ENCODE measurements at regions not wholly inside any gene's neighbourhood (a gene's known extent, or its start where the extent isn't known, plus 50 kb on each side); places are given as distances from the start of the nearest gene placed in this dataset.
"Not testable (repeated sequence)": the region's sequence is repeated elsewhere in the genome, so short reads cannot be mapped to it uniquely, and the experiment has no call there.

DNA sequence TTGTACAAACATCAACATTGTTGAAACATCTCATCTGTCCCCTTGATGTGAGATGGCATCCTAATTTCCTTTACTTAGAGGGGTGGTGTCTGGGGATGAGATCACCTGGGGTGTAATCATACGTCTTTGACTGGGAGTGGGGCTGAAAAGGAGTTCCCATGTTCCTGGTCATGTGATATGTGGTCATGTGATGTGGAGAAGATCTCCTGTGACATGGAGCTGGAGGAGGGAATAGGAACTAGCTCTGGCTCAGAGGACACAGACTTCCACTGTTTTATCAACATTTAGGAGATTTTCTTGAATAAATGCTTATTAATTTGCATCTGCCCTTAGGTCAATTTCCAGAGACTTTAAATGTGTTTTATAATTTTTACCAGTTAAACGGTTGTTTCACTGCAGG lies 868.6 kb upstream of the TPTE start:
- H3K36me3 Mint-ChIP-seq; H3K27me3 ChIP-seq (ENCODE audit: control insufficient read depth in 2 of 2, insufficient read depth in 2 of 2, low read length in 2 of 2); intact Hi-C loops (cut with micrococcal nuclease); DNase-seq; H3K4me2 ChIP-seq (replicated peaks; ENCODE audit: extremely low read depth, low read length, poor library complexity, severe bottlenecking); H3K79me2 ChIP-seq (ENCODE audit: insufficient read depth, low read length); H3K4me1 Mint-ChIP-seq; H3K4me3 Mint-ChIP-seq; H3K9ac ChIP-seq (ENCODE audit: insufficient read depth, low read length, poor library complexity, severe bottlenecking); H3K27ac ChIP-seq (ENCODE audit: low read depth in 1 of 2, low read length in 2 of 2); H3K27me3 Mint-ChIP-seq (ENCODE audit: low read depth in 3 of 3); H3K4me3 ChIP-seq (replicated peaks in 1 of 3; ENCODE audit: low read depth in 2 of 3, low read length in 3 of 3); H3K27ac Mint-ChIP-seq; H3K4me1 ChIP-seq (ENCODE audit: control insufficient read depth in 1 of 2, insufficient read depth in 2 of 2, low read length in 2 of 2); H3K36me3 ChIP-seq (replicated peaks in 1 of 2; ENCODE audit: control insufficient read depth in 1 of 2, insufficient read depth in 2 of 2, low read length in 2 of 2); H2AFZ ChIP-seq (ENCODE audit: insufficient read depth, low read depth, low read length, poor library complexity, severe bottlenecking); H4K20me1 ChIP-seq (ENCODE audit: insufficient read depth, low read length): not testable (repeated sequence)
- WGBS (ENCODE audit: insufficient coverage), result no CpG with 5 or more reads among the region's 2 CpGs
- peaks cover 18 to 47% of the 10 kb centered on the region in 2 donors for H3K9me3 ChIP-seq (replicated peaks in 1 of 2; ENCODE audit: control insufficient read depth in 1 of 2, insufficient read depth in 1 of 2, low read length in 2 of 2)
- peaks cover 6 to 14% (median 11%) of the 10 kb centered on the region in 7 donors for H3K9me3 Mint-ChIP-seq

DNA sequence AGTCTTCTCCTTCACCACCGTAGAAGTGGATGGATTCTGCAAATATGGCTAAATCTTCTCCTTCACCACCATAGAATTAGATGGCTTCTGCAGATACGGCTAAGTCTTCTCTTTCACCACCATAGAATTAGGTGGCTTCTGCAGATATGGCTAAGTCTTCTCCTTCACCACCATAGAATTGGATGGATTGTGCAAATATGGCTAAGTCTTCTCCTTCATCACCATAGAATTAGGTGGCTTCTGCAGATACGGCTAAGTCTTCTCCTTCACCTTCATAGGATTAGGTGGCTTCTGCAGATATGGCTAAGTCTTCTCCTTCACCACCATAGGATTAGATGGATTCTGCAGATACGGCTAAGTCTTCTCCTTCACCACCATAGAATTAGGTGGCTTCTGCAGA lies 866.2 kb upstream of the TPTE start:
- H3K9ac ChIP-seq (ENCODE audit: insufficient read depth, low read length, poor library complexity, severe bottlenecking); H3K36me3 ChIP-seq (replicated peaks in 1 of 2; ENCODE audit: control insufficient read depth in 1 of 2, insufficient read depth in 2 of 2, low read length in 2 of 2); H3K27me3 ChIP-seq (ENCODE audit: control insufficient read depth in 2 of 2, insufficient read depth in 2 of 2, low read length in 2 of 2); H3K27ac ChIP-seq (ENCODE audit: low read depth in 1 of 2, low read length in 2 of 2); H3K4me3 ChIP-seq (replicated peaks in 1 of 3; ENCODE audit: low read depth in 2 of 3, low read length in 3 of 3); H2AFZ ChIP-seq (ENCODE audit: insufficient read depth, low read depth, low read length, poor library complexity, severe bottlenecking); H4K20me1 ChIP-seq (ENCODE audit: insufficient read depth, low read length); H3K27ac Mint-ChIP-seq; H3K4me2 ChIP-seq (replicated peaks; ENCODE audit: extremely low read depth, low read length, poor library complexity, severe bottlenecking); DNase-seq; H3K27me3 Mint-ChIP-seq (ENCODE audit: low read depth in 3 of 3); H3K4me1 ChIP-seq (ENCODE audit: control insufficient read depth in 1 of 2, insufficient read depth in 2 of 2, low read length in 2 of 2); intact Hi-C loops (cut with micrococcal nuclease); H3K79me2 ChIP-seq (ENCODE audit: insufficient read depth, low read length); H3K36me3 Mint-ChIP-seq; H3K4me1 Mint-ChIP-seq; H3K4me3 Mint-ChIP-seq: not testable (repeated sequence)
- peaks cover 15 to 40% of the 10 kb centered on the region in 2 donors for H3K9me3 ChIP-seq (replicated peaks in 1 of 2; ENCODE audit: control insufficient read depth in 1 of 2, insufficient read depth in 1 of 2, low read length in 2 of 2)
- WGBS (ENCODE audit: insufficient coverage), result 100% methylated on average over 2 of the region's 4 CpGs
- peaks cover 3 to 16% (median 11%) of the 10 kb centered on the region in 7 donors for H3K9me3 Mint-ChIP-seq

DNA sequence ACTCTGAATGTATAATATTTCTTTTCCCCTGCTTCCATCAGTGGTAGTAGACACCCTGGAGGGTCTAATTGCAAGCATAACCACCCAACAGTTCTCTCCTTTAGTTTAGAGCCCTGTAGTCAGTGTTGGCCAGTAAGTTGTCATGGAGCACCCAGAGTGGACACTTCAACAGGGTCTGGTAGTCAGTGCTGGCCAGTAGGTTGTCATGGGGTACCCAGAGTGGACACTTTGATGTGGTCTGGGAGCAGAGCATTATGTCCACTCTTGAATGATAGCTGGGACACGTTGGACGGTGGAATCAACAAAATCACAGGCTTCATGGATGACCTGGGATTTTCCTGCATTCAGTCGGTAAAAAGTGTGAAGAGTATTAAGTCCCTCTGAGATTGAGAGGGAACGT lies 864.9 kb upstream of the TPTE start:
- H3K27ac ChIP-seq (ENCODE audit: low read depth in 1 of 2, low read length in 2 of 2); DNase-seq; H3K79me2 ChIP-seq (ENCODE audit: insufficient read depth, low read length); H3K36me3 ChIP-seq (replicated peaks in 1 of 2; ENCODE audit: control insufficient read depth in 1 of 2, insufficient read depth in 2 of 2, low read length in 2 of 2); intact Hi-C loops (cut with micrococcal nuclease); H3K27me3 Mint-ChIP-seq (ENCODE audit: low read depth in 3 of 3); H2AFZ ChIP-seq (ENCODE audit: insufficient read depth, low read depth, low read length, poor library complexity, severe bottlenecking); H3K27ac Mint-ChIP-seq; H3K4me1 ChIP-seq (ENCODE audit: control insufficient read depth in 1 of 2, insufficient read depth in 2 of 2, low read length in 2 of 2); H4K20me1 ChIP-seq (ENCODE audit: insufficient read depth, low read length); H3K27me3 ChIP-seq (ENCODE audit: control insufficient read depth in 2 of 2, insufficient read depth in 2 of 2, low read length in 2 of 2); H3K4me1 Mint-ChIP-seq; H3K9ac ChIP-seq (ENCODE audit: insufficient read depth, low read length, poor library complexity, severe bottlenecking); H3K4me2 ChIP-seq (replicated peaks; ENCODE audit: extremely low read depth, low read length, poor library complexity, severe bottlenecking); H3K4me3 ChIP-seq (replicated peaks in 1 of 3; ENCODE audit: low read depth in 2 of 3, low read length in 3 of 3); H3K36me3 Mint-ChIP-seq; H3K4me3 Mint-ChIP-seq: not testable (repeated sequence)
- WGBS (ENCODE audit: insufficient coverage), result 73% methylated on average over 3 of the region's 4 CpGs
- peaks cover 3 to 16% (median 11%) of the 10 kb centered on the region in 7 donors for H3K9me3 Mint-ChIP-seq
- H3K9me3 ChIP-seq (replicated peaks in 1 of 2; ENCODE audit: control insufficient read depth in 1 of 2, insufficient read depth in 1 of 2, low read length in 2 of 2), result peaks cover 9 to 32% of the 10 kb centered on the region in 2 donors

DNA sequence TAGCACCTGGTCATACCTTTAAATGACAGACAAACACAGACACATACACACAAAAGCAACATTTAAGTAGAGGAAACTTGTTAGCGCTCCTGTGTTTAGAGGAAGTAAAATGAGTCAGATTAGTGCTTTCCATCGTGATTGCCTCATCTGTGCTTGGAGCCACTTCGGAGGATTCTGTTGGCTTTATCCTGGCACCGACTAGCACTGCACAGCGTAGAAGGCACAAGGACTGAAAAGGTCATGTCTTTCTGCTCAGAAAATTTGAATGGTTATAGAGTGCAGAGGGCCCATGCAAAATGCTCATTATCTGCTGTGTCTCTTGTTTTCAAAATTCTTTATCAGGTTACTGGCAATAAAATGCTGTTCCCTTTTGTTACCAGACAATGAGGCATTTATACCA lies 863.6 kb upstream of the TPTE start:
- H3K27me3 Mint-ChIP-seq (ENCODE audit: low read depth in 3 of 3); H4K20me1 ChIP-seq (ENCODE audit: insufficient read depth, low read length); H3K36me3 ChIP-seq (replicated peaks in 1 of 2; ENCODE audit: control insufficient read depth in 1 of 2, insufficient read depth in 2 of 2, low read length in 2 of 2); H2AFZ ChIP-seq (ENCODE audit: insufficient read depth, low read depth, low read length, poor library complexity, severe bottlenecking); H3K4me3 ChIP-seq (replicated peaks in 1 of 3; ENCODE audit: low read depth in 2 of 3, low read length in 3 of 3); H3K79me2 ChIP-seq (ENCODE audit: insufficient read depth, low read length); H3K4me2 ChIP-seq (replicated peaks; ENCODE audit: extremely low read depth, low read length, poor library complexity, severe bottlenecking); H3K4me1 Mint-ChIP-seq; DNase-seq; H3K27me3 ChIP-seq (ENCODE audit: control insufficient read depth in 2 of 2, insufficient read depth in 2 of 2, low read length in 2 of 2); H3K36me3 Mint-ChIP-seq; H3K27ac Mint-ChIP-seq; H3K27ac ChIP-seq (ENCODE audit: low read depth in 1 of 2, low read length in 2 of 2); H3K4me1 ChIP-seq (ENCODE audit: control insufficient read depth in 1 of 2, insufficient read depth in 2 of 2, low read length in 2 of 2); intact Hi-C loops (cut with micrococcal nuclease); H3K9ac ChIP-seq (ENCODE audit: insufficient read depth, low read length, poor library complexity, severe bottlenecking); H3K4me3 Mint-ChIP-seq: not testable (repeated sequence)
- peaks cover 9 to 30% of the 10 kb centered on the region in 2 donors for H3K9me3 ChIP-seq (replicated peaks in 1 of 2; ENCODE audit: control insufficient read depth in 1 of 2, insufficient read depth in 1 of 2, low read length in 2 of 2)
- 63% methylated on average over 5 of the region's 5 CpGs for WGBS (ENCODE audit: insufficient coverage)
- H3K9me3 Mint-ChIP-seq, result peaks cover 3 to 14% (median 10%) of the 10 kb centered on the region in 7 donors

All from CD14-positive monocyte (primary cell).